GM23338 (cell line): ENCODE measurements at regions not wholly inside any gene's neighbourhood (a gene's known extent, or its start where the extent isn't known, plus 50 kb on each side); places are given as distances from the start of the nearest gene placed in this dataset.

ENCODE experiments used
- CREB1 ChIP-seq: fragments of 250-450 bp; sonication (Bioruptor Pico); IDR thresholded peaks from 2 replicates; pipeline ENCODE4 v1.5.0; 2020; ENCODE audit warnings: low read depth, mild to moderate bottlenecking, moderate library complexity
- EZH2 ChIP-seq: fragments of 200-600 bp; sonication (generic); IDR thresholded peaks from one replicate; pipeline ENCODE4 v1.8.0; 2017; ENCODE audit warnings: antibody characterized with exemption, mild to moderate bottlenecking, low read depth; ENCODE audit not compliant: unreplicated experiment
- EZH2phosphoT487 ChIP-seq: fragments of 200-600 bp; sonication (generic); IDR thresholded peaks from one replicate; pipeline ENCODE4 v1.8.1; 2018; ENCODE audit warnings: antibody characterized with exemption; ENCODE audit not compliant: unreplicated experiment
- NANOG ChIP-seq: IDR thresholded peaks from 2 replicates; pipeline ENCODE4 v1.6.1; 2016; ENCODE audit warnings: antibody characterized with exemption, borderline replicate concordance
- POLR2AphosphoS5 ChIP-seq: IDR thresholded peaks from 2 replicates; pipeline ENCODE4 v1.6.1; 2016; ENCODE audit warnings: antibody characterized with exemption, low read depth
- STAT1 ChIP-seq: IDR thresholded peaks from one replicate; pipeline ENCODE4 v1.6.1; 2016; ENCODE audit warnings: antibody characterized with exemption; ENCODE audit not compliant: unreplicated experiment
- ZNF114 ChIP-seq: fragments of 250-450 bp; sonication (Bioruptor Pico); IDR thresholded peaks from 2 replicates; pipeline ENCODE4 v1.5.0; 2020; ENCODE audit warnings: mild to moderate bottlenecking, moderate library complexity
- ZNF331 ChIP-seq: fragments of 250-450 bp; sonication (Bioruptor Pico); IDR thresholded peaks from 2 replicates; pipeline ENCODE4 v1.5.0; 2020; ENCODE audit warnings: low read depth, mild to moderate bottlenecking, moderate library complexity
- TF ChIP-seq, protein P1 (sequence below), 2 experiments: fragments of 200-600 bp in 1 of 2; sonication (generic) in 1 of 2; conservative IDR thresholded peaks; 2 replicates each; pipeline versions ENCODE4 v1.5.1 to v1.6.1; 2016 to 2017; ENCODE audit warnings: antibody characterized with exemption in 2 of 2, low read depth in 2 of 2, mild to moderate bottlenecking in 2 of 2, moderate library complexity in 1 of 2
- TF ChIP-seq, protein P2 (sequence below): IDR thresholded peaks from one replicate; pipeline ENCODE4 v1.6.1; 2018; ENCODE audit warnings: antibody characterized with exemption; ENCODE audit not compliant: unreplicated experiment
- TF ChIP-seq, protein P3 (sequence below): fragments of 250-450 bp; sonication (Bioruptor Pico); IDR thresholded peaks from 2 replicates; pipeline ENCODE4 v1.5.0; 2020; ENCODE audit warnings: mild to moderate bottlenecking, moderate library complexity
- TF ChIP-seq, protein P4 (sequence below): IDR thresholded peaks from 2 replicates; pipeline ENCODE4 v1.6.1; 2016; ENCODE audit warnings: antibody characterized with exemption

DNA sequence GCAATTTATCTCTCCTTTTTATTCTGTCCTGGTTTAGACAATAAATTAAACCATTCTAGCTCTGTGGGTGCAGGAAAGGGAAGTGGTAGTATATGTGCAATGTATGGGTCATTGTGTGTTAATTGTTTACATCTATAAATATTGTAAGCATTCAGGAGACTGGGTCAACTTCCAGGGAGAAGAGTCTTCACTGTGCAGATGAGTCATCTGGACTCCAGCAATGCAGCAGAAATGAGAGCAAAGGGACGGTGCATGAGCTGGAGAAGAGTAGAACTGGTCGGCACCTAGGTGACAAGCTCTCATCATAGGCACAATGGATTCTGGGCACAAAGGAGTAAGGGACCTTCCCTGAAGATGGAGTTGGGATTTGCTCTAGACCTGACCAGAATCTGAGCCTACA lies 211.1 kb upstream of the DAAM1 start:
- TF ChIP-seq, protein P1, sequence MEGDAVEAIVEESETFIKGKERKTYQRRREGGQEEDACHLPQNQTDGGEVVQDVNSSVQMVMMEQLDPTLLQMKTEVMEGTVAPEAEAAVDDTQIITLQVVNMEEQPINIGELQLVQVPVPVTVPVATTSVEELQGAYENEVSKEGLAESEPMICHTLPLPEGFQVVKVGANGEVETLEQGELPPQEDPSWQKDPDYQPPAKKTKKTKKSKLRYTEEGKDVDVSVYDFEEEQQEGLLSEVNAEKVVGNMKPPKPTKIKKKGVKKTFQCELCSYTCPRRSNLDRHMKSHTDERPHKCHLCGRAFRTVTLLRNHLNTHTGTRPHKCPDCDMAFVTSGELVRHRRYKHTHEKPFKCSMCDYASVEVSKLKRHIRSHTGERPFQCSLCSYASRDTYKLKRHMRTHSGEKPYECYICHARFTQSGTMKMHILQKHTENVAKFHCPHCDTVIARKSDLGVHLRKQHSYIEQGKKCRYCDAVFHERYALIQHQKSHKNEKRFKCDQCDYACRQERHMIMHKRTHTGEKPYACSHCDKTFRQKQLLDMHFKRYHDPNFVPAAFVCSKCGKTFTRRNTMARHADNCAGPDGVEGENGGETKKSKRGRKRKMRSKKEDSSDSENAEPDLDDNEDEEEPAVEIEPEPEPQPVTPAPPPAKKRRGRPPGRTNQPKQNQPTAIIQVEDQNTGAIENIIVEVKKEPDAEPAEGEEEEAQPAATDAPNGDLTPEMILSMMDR (conservative IDR thresholded peaks at IDR 0.05; ENCODE audit: low read depth in 2 of 2): no peak
- no peak for TF ChIP-seq EZH2
- TF ChIP-seq ZNF114 (CRISPR knock-in tag): no peak
- TF ChIP-seq, protein P2, sequence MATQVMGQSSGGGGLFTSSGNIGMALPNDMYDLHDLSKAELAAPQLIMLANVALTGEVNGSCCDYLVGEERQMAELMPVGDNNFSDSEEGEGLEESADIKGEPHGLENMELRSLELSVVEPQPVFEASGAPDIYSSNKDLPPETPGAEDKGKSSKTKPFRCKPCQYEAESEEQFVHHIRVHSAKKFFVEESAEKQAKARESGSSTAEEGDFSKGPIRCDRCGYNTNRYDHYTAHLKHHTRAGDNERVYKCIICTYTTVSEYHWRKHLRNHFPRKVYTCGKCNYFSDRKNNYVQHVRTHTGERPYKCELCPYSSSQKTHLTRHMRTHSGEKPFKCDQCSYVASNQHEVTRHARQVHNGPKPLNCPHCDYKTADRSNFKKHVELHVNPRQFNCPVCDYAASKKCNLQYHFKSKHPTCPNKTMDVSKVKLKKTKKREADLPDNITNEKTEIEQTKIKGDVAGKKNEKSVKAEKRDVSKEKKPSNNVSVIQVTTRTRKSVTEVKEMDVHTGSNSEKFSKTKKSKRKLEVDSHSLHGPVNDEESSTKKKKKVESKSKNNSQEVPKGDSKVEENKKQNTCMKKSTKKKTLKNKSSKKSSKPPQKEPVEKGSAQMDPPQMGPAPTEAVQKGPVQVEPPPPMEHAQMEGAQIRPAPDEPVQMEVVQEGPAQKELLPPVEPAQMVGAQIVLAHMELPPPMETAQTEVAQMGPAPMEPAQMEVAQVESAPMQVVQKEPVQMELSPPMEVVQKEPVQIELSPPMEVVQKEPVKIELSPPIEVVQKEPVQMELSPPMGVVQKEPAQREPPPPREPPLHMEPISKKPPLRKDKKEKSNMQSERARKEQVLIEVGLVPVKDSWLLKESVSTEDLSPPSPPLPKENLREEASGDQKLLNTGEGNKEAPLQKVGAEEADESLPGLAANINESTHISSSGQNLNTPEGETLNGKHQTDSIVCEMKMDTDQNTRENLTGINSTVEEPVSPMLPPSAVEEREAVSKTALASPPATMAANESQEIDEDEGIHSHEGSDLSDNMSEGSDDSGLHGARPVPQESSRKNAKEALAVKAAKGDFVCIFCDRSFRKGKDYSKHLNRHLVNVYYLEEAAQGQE: no peak
- no peak for TF ChIP-seq POLR2AphosphoS5
- TF ChIP-seq, protein P3, sequence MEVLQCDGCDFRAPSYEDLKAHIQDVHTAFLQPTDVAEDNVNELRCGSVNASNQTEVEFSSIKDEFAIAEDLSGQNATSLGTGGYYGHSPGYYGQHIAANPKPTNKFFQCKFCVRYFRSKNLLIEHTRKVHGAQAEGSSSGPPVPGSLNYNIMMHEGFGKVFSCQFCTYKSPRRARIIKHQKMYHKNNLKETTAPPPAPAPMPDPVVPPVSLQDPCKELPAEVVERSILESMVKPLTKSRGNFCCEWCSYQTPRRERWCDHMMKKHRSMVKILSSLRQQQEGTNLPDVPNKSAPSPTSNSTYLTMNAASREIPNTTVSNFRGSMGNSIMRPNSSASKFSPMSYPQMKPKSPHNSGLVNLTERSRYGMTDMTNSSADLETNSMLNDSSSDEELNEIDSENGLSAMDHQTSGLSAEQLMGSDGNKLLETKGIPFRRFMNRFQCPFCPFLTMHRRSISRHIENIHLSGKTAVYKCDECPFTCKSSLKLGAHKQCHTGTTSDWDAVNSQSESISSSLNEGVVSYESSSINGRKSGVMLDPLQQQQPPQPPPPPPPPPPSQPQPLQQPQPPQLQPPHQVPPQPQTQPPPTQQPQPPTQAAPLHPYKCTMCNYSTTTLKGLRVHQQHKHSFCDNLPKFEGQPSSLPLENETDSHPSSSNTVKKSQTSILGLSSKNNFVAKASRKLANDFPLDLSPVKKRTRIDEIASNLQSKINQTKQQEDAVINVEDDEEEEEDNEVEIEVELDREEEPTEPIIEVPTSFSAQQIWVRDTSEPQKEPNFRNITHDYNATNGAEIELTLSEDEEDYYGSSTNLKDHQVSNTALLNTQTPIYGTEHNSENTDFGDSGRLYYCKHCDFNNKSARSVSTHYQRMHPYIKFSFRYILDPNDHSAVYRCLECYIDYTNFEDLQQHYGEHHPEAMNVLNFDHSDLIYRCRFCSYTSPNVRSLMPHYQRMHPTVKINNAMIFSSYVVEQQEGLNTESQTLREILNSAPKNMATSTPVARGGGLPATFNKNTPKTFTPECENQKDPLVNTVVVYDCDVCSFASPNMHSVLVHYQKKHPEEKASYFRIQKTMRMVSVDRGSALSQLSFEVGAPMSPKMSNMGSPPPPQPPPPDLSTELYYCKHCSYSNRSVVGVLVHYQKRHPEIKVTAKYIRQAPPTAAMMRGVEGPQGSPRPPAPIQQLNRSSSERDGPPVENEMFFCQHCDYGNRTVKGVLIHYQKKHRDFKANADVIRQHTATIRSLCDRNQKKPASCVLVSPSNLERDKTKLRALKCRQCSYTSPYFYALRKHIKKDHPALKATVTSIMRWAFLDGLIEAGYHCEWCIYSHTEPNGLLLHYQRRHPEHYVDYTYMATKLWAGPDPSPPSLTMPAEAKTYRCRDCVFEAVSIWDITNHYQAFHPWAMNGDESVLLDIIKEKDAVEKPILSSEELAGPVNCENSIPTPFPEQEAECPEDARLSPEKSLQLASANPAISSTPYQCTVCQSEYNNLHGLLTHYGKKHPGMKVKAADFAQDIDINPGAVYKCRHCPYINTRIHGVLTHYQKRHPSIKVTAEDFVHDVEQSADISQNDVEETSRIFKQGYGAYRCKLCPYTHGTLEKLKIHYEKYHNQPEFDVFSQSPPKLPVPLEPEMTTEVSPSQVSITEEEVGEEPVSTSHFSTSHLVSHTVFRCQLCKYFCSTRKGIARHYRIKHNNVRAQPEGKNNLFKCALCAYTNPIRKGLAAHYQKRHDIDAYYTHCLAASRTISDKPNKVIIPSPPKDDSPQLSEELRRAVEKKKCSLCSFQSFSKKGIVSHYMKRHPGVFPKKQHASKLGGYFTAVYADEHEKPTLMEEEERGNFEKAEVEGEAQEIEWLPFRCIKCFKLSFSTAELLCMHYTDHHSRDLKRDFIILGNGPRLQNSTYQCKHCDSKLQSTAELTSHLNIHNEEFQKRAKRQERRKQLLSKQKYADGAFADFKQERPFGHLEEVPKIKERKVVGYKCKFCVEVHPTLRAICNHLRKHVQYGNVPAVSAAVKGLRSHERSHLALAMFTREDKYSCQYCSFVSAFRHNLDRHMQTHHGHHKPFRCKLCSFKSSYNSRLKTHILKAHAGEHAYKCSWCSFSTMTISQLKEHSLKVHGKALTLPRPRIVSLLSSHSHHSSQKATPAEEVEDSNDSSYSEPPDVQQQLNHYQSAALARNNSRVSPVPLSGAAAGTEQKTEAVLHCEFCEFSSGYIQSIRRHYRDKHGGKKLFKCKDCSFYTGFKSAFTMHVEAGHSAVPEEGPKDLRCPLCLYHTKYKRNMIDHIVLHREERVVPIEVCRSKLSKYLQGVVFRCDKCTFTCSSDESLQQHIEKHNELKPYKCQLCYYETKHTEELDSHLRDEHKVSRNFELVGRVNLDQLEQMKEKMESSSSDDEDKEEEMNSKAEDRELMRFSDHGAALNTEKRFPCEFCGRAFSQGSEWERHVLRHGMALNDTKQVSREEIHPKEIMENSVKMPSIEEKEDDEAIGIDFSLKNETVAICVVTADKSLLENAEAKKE (CRISPR knock-in tag): no peak
- TF ChIP-seq ZNF331 (CRISPR knock-in tag): no peak
- TF ChIP-seq STAT1: no peak
- no peak for TF ChIP-seq EZH2phosphoT487
- TF ChIP-seq, protein P4, sequence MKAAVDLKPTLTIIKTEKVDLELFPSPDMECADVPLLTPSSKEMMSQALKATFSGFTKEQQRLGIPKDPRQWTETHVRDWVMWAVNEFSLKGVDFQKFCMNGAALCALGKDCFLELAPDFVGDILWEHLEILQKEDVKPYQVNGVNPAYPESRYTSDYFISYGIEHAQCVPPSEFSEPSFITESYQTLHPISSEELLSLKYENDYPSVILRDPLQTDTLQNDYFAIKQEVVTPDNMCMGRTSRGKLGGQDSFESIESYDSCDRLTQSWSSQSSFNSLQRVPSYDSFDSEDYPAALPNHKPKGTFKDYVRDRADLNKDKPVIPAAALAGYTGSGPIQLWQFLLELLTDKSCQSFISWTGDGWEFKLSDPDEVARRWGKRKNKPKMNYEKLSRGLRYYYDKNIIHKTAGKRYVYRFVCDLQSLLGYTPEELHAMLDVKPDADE: no peak
- no peak for TF ChIP-seq CREB1 (CRISPR knock-in tag)
- TF ChIP-seq NANOG: no peak
